ENCODE measurements at regions not wholly inside any gene's neighbourhood (a gene's known extent, or its start where the extent isn't known, plus 50 kb on each side); places are given as distances from the start of the nearest gene placed in this dataset.

GRCh38 chr2:187912950-187913349 is 358.7 kb upstream of the TFPI start:
- Histone ChIP-seq H3K4me1 (peaks cover 0 to 5% (median 0%) of the 10 kb centered on the region in 9 donors), H3K27ac (no peak overlapping the region), H3K27me3 (no peaks in the 10 kb centered on the region), H3K4me3 (no peak overlapping the region), H3K9me3 (no peaks in the 10 kb centered on the region), H3K36me3 (no peaks in the 10 kb centered on the region)
- intact Hi-C loops (cut with DNase I), result no loop called here
- no peak for TF ChIP-seq CTCF (IDR thresholded peaks at IDR 0.05)
- no peak for DNase-seq
- ATAC-seq, result no peak

- Histone ChIP-seq H3K4me1 (no peaks in the 10 kb centered on the region), H3K9me3 (no peaks in the 10 kb centered on the region), H3K27me3 (no peaks in the 10 kb centered on the region), H3K36me3 (no peaks in the 10 kb centered on the region), H3K27ac (no peak overlapping the region), H3K4me3 (no peak overlapping the region)
- no peak for TF ChIP-seq CTCF (IDR thresholded peaks at IDR 0.05)
- DNase-seq (no peak), ATAC-seq (no peak)
- intact Hi-C loops (cut with DNase I), result no loop called here
- 88% methylated on average over 4 of the region's 4 CpGs for WGBS, 2 donors
Measured at GRCh38 chr2:187915810-187916209, 361.6 kb upstream of the TFPI start.

DNA sequence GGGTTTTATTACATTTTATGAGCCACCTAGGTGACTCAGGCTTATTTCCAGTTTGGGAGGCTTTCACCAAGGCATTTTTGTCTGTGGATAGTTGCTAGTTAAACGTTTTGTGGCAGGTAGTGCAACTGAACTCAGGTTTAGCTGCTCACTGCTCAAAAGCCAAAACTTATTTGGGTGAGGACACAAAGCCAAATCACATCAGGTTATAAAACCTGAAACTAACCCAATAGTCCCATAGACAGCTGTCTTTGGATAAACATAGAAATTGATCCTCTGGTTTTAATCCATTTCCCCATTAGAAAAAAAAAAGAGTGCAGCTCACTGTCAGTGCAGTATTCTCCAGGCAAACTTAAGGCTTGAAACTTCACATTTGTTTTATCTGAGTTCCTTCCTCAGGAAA is 362.6 kb upstream of the TFPI start:
- no peak for ATAC-seq
- H3K27me3 ChIP-seq, result no peaks in the 10 kb centered on the region
- no peaks in the 10 kb centered on the region for H3K36me3 ChIP-seq
- TF ChIP-seq CTCF (IDR thresholded peaks at IDR 0.05), result no peak
- H3K27ac ChIP-seq, result no peak overlapping the region
- no peaks in the 10 kb centered on the region for H3K4me1 ChIP-seq
- DNase-seq, result no peak
- H3K9me3 ChIP-seq, result no peaks in the 10 kb centered on the region
- WGBS, 2 donors, result 69 to 74% methylated on average over 1 of the region's 1 CpG
- H3K4me3 ChIP-seq, result no peak overlapping the region
- intact Hi-C loops (cut with DNase I), result no loop called here

DNA sequence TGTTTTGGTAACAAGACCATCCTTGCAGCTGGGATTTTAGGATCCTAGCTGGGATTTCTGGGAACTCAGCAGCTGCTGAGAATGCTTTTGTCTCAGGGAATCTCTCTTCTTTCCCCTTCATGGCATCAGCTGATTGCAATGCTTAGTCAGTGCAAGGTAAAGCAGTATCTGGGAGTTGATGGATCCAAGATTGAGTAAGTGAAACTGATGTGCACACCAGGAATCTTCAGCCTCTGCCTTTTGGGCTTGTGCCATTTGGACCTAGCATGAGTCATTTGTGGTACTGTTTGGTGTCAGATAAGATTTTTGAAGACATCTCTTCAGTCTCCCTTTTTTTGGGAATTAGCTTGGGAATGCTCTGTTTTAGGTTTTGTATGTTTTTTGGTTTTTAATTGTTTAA is 363.3 kb upstream of the TFPI start:
- intact Hi-C loops (cut with DNase I), result no loop called here
- ATAC-seq, result no peak
- Histone ChIP-seq H3K4me1 (no peaks in the 10 kb centered on the region), H3K36me3 (no peaks in the 10 kb centered on the region), H3K27ac (no peak overlapping the region), H3K27me3 (no peaks in the 10 kb centered on the region), H3K4me3 (no peak overlapping the region), H3K9me3 (no peaks in the 10 kb centered on the region)
- no peak for DNase-seq
- no peak for TF ChIP-seq CTCF (IDR thresholded peaks at IDR 0.05)

Data from heart right ventricle (tissue), 16 donors.